ENCODE measurements at regions not wholly inside any gene's neighbourhood (a gene's known extent, or its start where the extent isn't known, plus 50 kb on each side); places are given as distances from the start of the nearest gene placed in this dataset.

GRCh38 chr3:94249491-94250079, 186.7 kb downstream of the NSUN3 start:
- TF ChIP-seq KLF9 (tag by site-specific recombination; IDR thresholded peaks at IDR 0.05; ENCODE audit: low read depth), result no peak
- TF ChIP-seq CTCF (tag by site-specific recombination; IDR thresholded peaks at IDR 0.05), result peak; percentile 55
- TF ChIP-seq ZNF274 (IDR thresholded peaks at IDR 0.05; ENCODE audit: low read length), result no peak
- no peak for TF ChIP-seq ZNF274 (tag by site-specific recombination; IDR thresholded peaks at IDR 0.05; ENCODE audit: borderline replicate concordance)
- TF ChIP-seq ZNF302 (tag by site-specific recombination; IDR thresholded peaks at IDR 0.05; ENCODE audit: low read depth), result no peak

Data from HEK293 (cell line).